HepG2 (cell line): ENCODE measurements at regions not wholly inside any gene's neighbourhood (a gene's known extent, or its start where the extent isn't known, plus 50 kb on each side); places are given as distances from the start of the nearest gene placed in this dataset.

ENCODE experiments used
- ATAC-seq: fragments of 200-7000 bp; cut with Tn5 transposase; 3 replicates; pipeline ENCODE4 v1.9.1; 2020; ENCODE audit warnings: mild to moderate bottlenecking, moderate library complexity
- BruUV-seq: library from RNA; stranded (reverse); fragments of 400-500 nt; replicated peaks from 2 replicates; lab custom pipeline; 2021; lab: Mats Ljungman, UMichigan
- CTCF ChIA-PET: fragments of 300-600 bp; formaldehyde crosslinking; extraction: SDS; loops from one replicate; lab custom pipeline; 2021; ENCODE audit warnings: low total read pairs, inconsistent platforms, low intra/inter-chr PET ratio; lab: Yijun Ruan, JAX
- POLR2A ChIA-PET: fragments of 350-600 bp; sonication (Branson Sonifier 250); formaldehyde crosslinking; loops from one replicate; lab custom pipeline; 2020; ENCODE audit warnings: antibody characterized with exemption, inconsistent platforms; lab: Yijun Ruan, JAX
- DNase-seq: peaks from one replicate; pipeline ENCODE4 v3.0.0-alpha.2; 2015; ENCODE audit warnings: low spot score
- FAIRE-seq: peaks from 3 replicates; lab custom pipeline; 2011; peaks lifted over from hg19 to GRCh38; lab: Jason Lieb, UNC
- H2AFZ ChIP-seq: one replicate; pipeline ENCODE4 v1.6.1; 2011; ENCODE audit warnings: low read length, inconsistent platforms
- H3K27ac ChIP-seq: fragments of 300-600 bp; 3 replicates; pipeline ENCODE4 v1.8.0; 2011; ENCODE audit warnings: mixed run types, mild to moderate bottlenecking, mixed read lengths, low read length, inconsistent platforms; ENCODE audit not compliant: insufficient read depth; ENCODE audit errors: extremely low read length
- H3K27me3 ChIP-seq, 2 experiments: fragments of 200-600 bp in 1 of 2; 2 replicates in 1 of 2; 3 replicates in 1 of 2; pipeline versions ENCODE4 v1.6.0 to v1.8.0; 2011; ENCODE audit warnings: low read length in 2 of 2, mild to moderate bottlenecking in 2 of 2, moderate library complexity in 2 of 2, inconsistent platforms in 1 of 2; ENCODE audit not compliant: insufficient read depth in 2 of 2, control insufficient read depth in 1 of 2
- H3K36me3 ChIP-seq, 2 experiments: fragments of 200-600 bp in 1 of 2; replicated peaks in 1 of 2; 2 replicates in 1 of 2; 3 replicates in 1 of 2; pipeline versions ENCODE4 v1.5.1 to v1.8.0; 2011; ENCODE audit warnings: low read length in 2 of 2, inconsistent platforms in 1 of 2; ENCODE audit not compliant: insufficient read depth in 2 of 2, control insufficient read depth in 1 of 2
- H3K4me1 ChIP-seq: 2 replicates; pipeline ENCODE4 v1.5.1; 2012; ENCODE audit warnings: low read length, inconsistent platforms; ENCODE audit not compliant: insufficient read depth
- H3K4me2 ChIP-seq: 2 replicates; pipeline ENCODE4 v1.6.0; 2011; ENCODE audit warnings: low read depth, low read length, inconsistent platforms
- H3K4me3 ChIP-seq, 3 experiments: fragments of 200-600 bp in 1 of 3; sonication (generic), shearing (Covaris generic) in 1 of 3; replicated peaks in 1 of 3; 2 replicates each; pipeline ENCODE4 v1.5.1; 2011 to 2016; ENCODE audit warnings: low read length in 3 of 3, inconsistent platforms in 2 of 3, low read depth in 2 of 3, mild to moderate bottlenecking in 2 of 3, control low read depth in 1 of 3, mixed read lengths in 1 of 3; ENCODE audit not compliant: insufficient read depth in 1 of 3
- H3K79me2 ChIP-seq: one replicate; pipeline ENCODE4 v1.6.1; 2011; ENCODE audit warnings: low read length, inconsistent platforms; ENCODE audit not compliant: insufficient read depth
- H3K9ac ChIP-seq: 2 replicates; pipeline ENCODE4 v1.6.0; 2011; ENCODE audit warnings: mild to moderate bottlenecking, low read depth, low read length, inconsistent platforms; ENCODE audit not compliant: insufficient read depth
- H3K9me3 ChIP-seq: 2 replicates; pipeline ENCODE4 v1.5.1; 2012; ENCODE audit warnings: mild to moderate bottlenecking, low read length
- H4K20me1 ChIP-seq: 2 replicates; pipeline ENCODE4 v1.6.0; 2011; ENCODE audit warnings: inconsistent platforms, mild to moderate bottlenecking, low read length, moderate library complexity; ENCODE audit not compliant: insufficient read depth
- FOXA1 ChIP-seq, 2 experiments: fragments of 450-650 bp in 1 of 2; sonication (generic) in 1 of 2; formaldehyde crosslinking in 1 of 2; IDR thresholded peaks; 2 replicates each; pipeline versions ENCODE4 v1.4.0 to v1.6.1; 2016 to 2020; ENCODE audit warnings: missing genetic modification reagents in 1 of 2
- KDM2A ChIP-seq: sonication (generic); formaldehyde crosslinking; IDR thresholded peaks from 2 replicates; pipeline ENCODE4 v1.4.0; 2020; ENCODE audit warnings: low read depth, missing genetic modification reagents, borderline replicate concordance
- RAD51 ChIP-seq: fragments of 450-650 bp; IDR thresholded peaks from 2 replicates; pipeline ENCODE4 v1.6.1; 2016; ENCODE audit warnings: borderline replicate concordance
- REL ChIP-seq: sonication (generic); formaldehyde crosslinking; conservative IDR thresholded peaks from 2 replicates; pipeline ENCODE4 v1.8.0; 2022; ENCODE audit warnings: mild to moderate bottlenecking, missing genetic modification reagents, moderate library complexity
- SMC3 ChIP-seq: IDR thresholded peaks from 2 replicates; pipeline ENCODE4 v1.6.1; 2011; ENCODE audit warnings: low read length, improper control_type of control experiment
- SNAPC2 ChIP-seq: sonication (generic); formaldehyde crosslinking; IDR thresholded peaks from 2 replicates; pipeline ENCODE4 v1.8.1; 2022; ENCODE audit warnings: mild to moderate bottlenecking, missing genetic modification reagents
- ZNF296 ChIP-seq: sonication (generic); formaldehyde crosslinking; conservative IDR thresholded peaks from 2 replicates; pipeline ENCODE4 v1.5.0; 2020; ENCODE audit warnings: mild to moderate bottlenecking, missing genetic modification reagents
- ZNF451 ChIP-seq: sonication (generic); formaldehyde crosslinking; IDR thresholded peaks from 2 replicates; pipeline ENCODE4 v1.5.0; 2020; ENCODE audit warnings: mild to moderate bottlenecking, missing genetic modification reagents
- ZNF768 ChIP-seq: sonication (generic); formaldehyde crosslinking; IDR thresholded peaks from 2 replicates; pipeline ENCODE4 v1.4.0; 2020; ENCODE audit warnings: missing genetic modification reagents
- ZSCAN9 ChIP-seq: IDR thresholded peaks from 2 replicates; pipeline ENCODE4 v1.6.1; 2016; ENCODE audit warnings: borderline replicate concordance
- WGBS: methylation state at CpG from one replicate; pipeline ENCODE4 v1.1.6; 2017; ENCODE audit warnings: low lambda C conversion rate; 5-methylcytosine and 5-hydroxymethylcytosine counted together
- in situ Hi-C: cut with HindIII; loops from 2 replicates; pipeline ENCODE4 v1.10.0; 2017; ENCODE audit warnings: low pct_unique_long_range_greater_than_20kb; ENCODE audit not compliant: extremely low pct_ligation_motif_present
- intact Hi-C: fragments of 100-400 bp; cut with micrococcal nuclease; formaldehyde crosslinking; loops from one replicate; pipeline ENCODE4 v1.10.0; 2022; ENCODE audit not compliant: unreplicated experiment
- TF ChIP-seq, protein P1 (sequence below): sonication (generic); formaldehyde crosslinking; IDR thresholded peaks from 2 replicates; pipeline ENCODE4 v1.8.1; 2023; ENCODE audit warnings: mild to moderate bottlenecking, missing genetic modification reagents, borderline replicate concordance
- TF ChIP-seq, protein P2 (sequence below): sonication (generic); formaldehyde crosslinking; IDR thresholded peaks from 2 replicates; pipeline ENCODE4 v1.9.0; 2021; ENCODE audit warnings: missing genetic modification reagents, borderline replicate concordance

DNA sequence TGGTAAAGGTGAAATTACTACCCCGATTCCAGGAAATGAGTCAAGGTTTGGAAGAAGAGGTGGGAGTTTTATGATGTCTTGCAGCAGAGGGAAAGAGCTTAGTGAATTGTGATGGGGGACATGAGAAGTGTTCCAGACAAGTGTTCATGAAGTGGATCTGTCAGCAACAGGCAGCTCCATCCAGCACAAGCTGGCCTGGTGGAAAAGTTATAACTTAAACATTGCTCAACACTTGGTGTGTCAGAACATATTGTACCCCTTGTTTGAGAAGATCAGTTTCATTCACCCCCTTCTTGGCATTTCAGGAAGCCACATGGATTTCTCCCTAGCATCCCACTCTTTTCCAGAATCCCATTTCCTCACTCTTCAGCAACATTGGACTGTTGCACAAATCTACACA, 222.0 kb downstream of the B3GLCT start:
- no peak for FAIRE-seq
- 0% methylated on average over 1 of the region's 1 CpG for WGBS
- Histone ChIP-seq H3K27me3 (peaks cover 0 to 2% of the 10 kb centered on the region in 2 experiments; a peak in 1 of 5 replicates), H3K27ac (no peak overlapping the region), H3K79me2 (no peaks in the 10 kb centered on the region), H2AFZ (no peak overlapping the region), H3K9ac (no peak overlapping the region), H3K9me3 (no peaks in the 10 kb centered on the region), H3K36me3 (no peaks in the 10 kb centered on the region), H3K4me3 (no peak overlapping the region), H3K4me2 (no peak overlapping the region), H4K20me1 (no peaks in the 10 kb centered on the region), H3K4me1 (no peaks in the 10 kb centered on the region)
- ChIA-PET POLR2A (no interaction called here), CTCF (no interaction called here)
- intact Hi-C loops (no loop called here), in situ Hi-C loops (loop anchor here (5.0 kb wide), 2 partner anchors 184 to 249 kb away; no protein-coding TSS in a partner anchor)
- no peak for DNase-seq
- no peak for ATAC-seq
- TF ChIP-seq RAD51 (no peak), ZNF451 (no peak)
- no TSS peak for BruUV-seq

DNA sequence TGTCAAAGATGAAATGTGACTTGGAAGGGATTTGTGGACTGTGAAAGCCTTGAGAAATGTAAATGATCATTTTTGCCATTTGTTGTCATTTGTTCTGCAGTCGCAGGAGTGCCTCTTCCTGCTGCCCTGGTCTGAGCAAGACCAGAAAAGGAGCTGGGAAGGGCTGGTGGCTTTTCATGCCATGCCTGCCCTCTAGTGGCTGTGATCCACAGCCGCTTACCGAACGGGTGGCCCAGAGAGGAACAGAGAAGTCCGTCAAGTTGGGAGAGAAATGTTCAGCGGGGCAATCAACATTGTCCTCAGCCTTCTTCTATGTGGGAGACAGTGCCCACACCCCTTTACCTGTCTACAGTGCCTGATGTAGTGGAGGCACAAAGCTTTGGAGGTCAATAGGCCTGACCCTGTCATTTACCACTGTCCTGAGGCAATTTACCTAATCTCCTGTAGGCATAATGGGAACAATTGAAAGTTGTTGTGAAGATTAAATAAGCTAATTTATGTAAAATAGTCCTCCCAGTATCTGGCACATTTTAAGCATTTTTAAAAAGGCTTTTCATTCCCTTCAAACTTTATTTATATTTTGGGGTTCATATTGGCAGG, 224.5 kb downstream of the B3GLCT start:
- H3K4me1 ChIP-seq: no peaks in the 10 kb centered on the region
- no peaks in the 10 kb centered on the region for H3K9me3 ChIP-seq
- H3K27ac ChIP-seq: no peak overlapping the region
- ChIA-PET POLR2A (no interaction called here), CTCF (interaction anchor here (1.0 to 2.5 kb wide), 4 partner anchors 188 to 251 kb away, joined by 3 to 17 read pairs (median 7); partner anchors contain the start of gene B3GLCT)
- no peak overlapping the region for H3K4me3 ChIP-seq
- in situ Hi-C loops (loop anchor here (5.0 kb wide), 2 partner anchors 187 to 252 kb away; no protein-coding TSS in a partner anchor), intact Hi-C loops (loop anchor here (1.0 kb wide), 3 partner anchors 188 to 250 kb away; no protein-coding TSS in a partner anchor)
- under 1% methylated on average over 6 of the region's 6 CpGs for WGBS
- H3K4me2 ChIP-seq: no peak overlapping the region
- peaks cover 0 to 2% of the 10 kb centered on the region in 2 experiments; a peak in 1 of 5 replicates for H3K27me3 ChIP-seq
- H3K79me2 ChIP-seq: no peaks in the 10 kb centered on the region
- no peaks in the 10 kb centered on the region for H3K36me3 ChIP-seq
- DNase-seq (peak; percentile 64), ATAC-seq (peak; percentile 100), FAIRE-seq (peak; percentile 87)
- no peak overlapping the region for H3K9ac ChIP-seq
- H2AFZ ChIP-seq: no peak overlapping the region
- no peaks in the 10 kb centered on the region for H4K20me1 ChIP-seq
- BruUV-seq: no TSS peak
- TF ChIP-seq FOXA1 (IDR thresholded peaks at IDR 0.05) (no peak), FOXA1 (CRISPR knock-in tag; IDR thresholded peaks at IDR 0.05) (no peak), SMC3 (peak; percentile 74), KDM2A (peak; percentile 52; the same call in 1 of the 2 replicates), ZNF296 (no peak), REL (no peak), ZSCAN9 (CRISPR knock-in tag) (no peak), ZNF768 (CRISPR knock-in tag) (peak; percentile 84), SNAPC2 (CRISPR knock-in tag) (no peak)
- TF ChIP-seq, protein P1, sequence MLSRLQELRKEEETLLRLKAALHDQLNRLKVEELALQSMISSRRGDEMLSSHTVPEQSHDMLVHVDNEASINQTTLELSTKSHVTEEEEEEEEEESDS (CRISPR knock-in tag): no peak
- TF ChIP-seq, protein P2, sequence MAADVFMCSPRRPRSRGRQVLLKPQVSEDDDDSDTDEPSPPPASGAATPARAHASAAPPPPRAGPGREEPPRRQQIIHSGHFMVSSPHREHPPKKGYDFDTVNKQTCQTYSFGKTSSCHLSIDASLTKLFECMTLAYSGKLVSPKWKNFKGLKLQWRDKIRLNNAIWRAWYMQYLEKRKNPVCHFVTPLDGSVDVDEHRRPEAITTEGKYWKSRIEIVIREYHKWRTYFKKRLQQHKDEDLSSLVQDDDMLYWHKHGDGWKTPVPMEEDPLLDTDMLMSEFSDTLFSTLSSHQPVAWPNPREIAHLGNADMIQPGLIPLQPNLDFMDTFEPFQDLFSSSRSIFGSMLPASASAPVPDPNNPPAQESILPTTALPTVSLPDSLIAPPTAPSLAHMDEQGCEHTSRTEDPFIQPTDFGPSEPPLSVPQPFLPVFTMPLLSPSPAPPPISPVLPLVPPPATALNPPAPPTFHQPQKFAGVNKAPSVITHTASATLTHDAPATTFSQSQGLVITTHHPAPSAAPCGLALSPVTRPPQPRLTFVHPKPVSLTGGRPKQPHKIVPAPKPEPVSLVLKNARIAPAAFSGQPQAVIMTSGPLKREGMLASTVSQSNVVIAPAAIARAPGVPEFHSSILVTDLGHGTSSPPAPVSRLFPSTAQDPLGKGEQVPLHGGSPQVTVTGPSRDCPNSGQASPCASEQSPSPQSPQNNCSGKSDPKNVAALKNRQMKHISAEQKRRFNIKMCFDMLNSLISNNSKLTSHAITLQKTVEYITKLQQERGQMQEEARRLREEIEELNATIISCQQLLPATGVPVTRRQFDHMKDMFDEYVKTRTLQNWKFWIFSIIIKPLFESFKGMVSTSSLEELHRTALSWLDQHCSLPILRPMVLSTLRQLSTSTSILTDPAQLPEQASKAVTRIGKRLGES (CRISPR knock-in tag): no peak
